Loucy (cell line): ENCODE measurements at regions not wholly inside any gene's neighbourhood (a gene's known extent, or its start where the extent isn't known, plus 50 kb on each side); places are given as distances from the start of the nearest gene placed in this dataset.

Experiments used
- H2AFZ ChIP-seq: fragments of 200-600 bp; sonication (generic); 2 replicates; pipeline ENCODE4 v1.6.0; 2016; ENCODE audit warnings: antibody characterized with exemption, mild to moderate bottlenecking, low read length, moderate library complexity
- H3F3A ChIP-seq: fragments of 200-600 bp; 2 replicates; pipeline ENCODE4 v1.6.0; 2016; ENCODE audit warnings: antibody characterized with exemption, low read depth, mild to moderate bottlenecking
- H3K27me3 ChIP-seq: fragments of 200-600 bp; sonication (generic); 2 replicates; pipeline ENCODE4 v1.6.1; 2014; ENCODE audit warnings: low read length, mild to moderate bottlenecking; ENCODE audit not compliant: insufficient read depth, poor library complexity, severe bottlenecking
- H3K36me3 ChIP-seq: fragments of 200-600 bp; sonication (generic); 2 replicates; pipeline ENCODE4 v1.6.1; 2016; ENCODE audit warnings: low read length; ENCODE audit not compliant: insufficient read depth
- H3K4me1 ChIP-seq: fragments of 200-600 bp; sonication (generic); 2 replicates; pipeline ENCODE4 v1.5.1; 2014; ENCODE audit warnings: low read length, mild to moderate bottlenecking; ENCODE audit not compliant: insufficient read depth, poor library complexity, severe bottlenecking
- H3K4me2 ChIP-seq: fragments of 200-600 bp; sonication (generic); 2 replicates; pipeline ENCODE4 v1.6.0; 2014; ENCODE audit warnings: antibody characterized with exemption, low read length, low read depth, mild to moderate bottlenecking; ENCODE audit not compliant: poor library complexity, severe bottlenecking
- H3K4me3 ChIP-seq: fragments of 200-600 bp; sonication (generic); 2 replicates; pipeline ENCODE4 v1.5.1; 2014; ENCODE audit warnings: low read length, mild to moderate bottlenecking, mixed read lengths; ENCODE audit not compliant: poor library complexity, severe bottlenecking
- H3K79me2 ChIP-seq: fragments of 200-600 bp; sonication (generic); 2 replicates; pipeline ENCODE4 v1.6.1; 2014; ENCODE audit warnings: low read length; ENCODE audit not compliant: insufficient read depth
- H3K9ac ChIP-seq: fragments of 200-600 bp; sonication (generic); 2 replicates; pipeline ENCODE4 v1.6.0; 2014; ENCODE audit warnings: mild to moderate bottlenecking, low read depth, low read length, moderate library complexity; ENCODE audit not compliant: poor library complexity, severe bottlenecking
- H3K9me2 ChIP-seq: fragments of 200-600 bp; sonication (generic); replicated peaks from 2 replicates; pipeline ENCODE4 v1.6.1; 2016; ENCODE audit warnings: low read depth, low read length, mixed read lengths
- H3K9me3 ChIP-seq: fragments of 200-600 bp; sonication (generic); 2 replicates; pipeline ENCODE4 v1.6.1; 2014; ENCODE audit warnings: mild to moderate bottlenecking, antibody characterized with exemption, low read length, low read depth; ENCODE audit not compliant: insufficient read depth
- H4K20me1 ChIP-seq: fragments of 200-600 bp; sonication (generic); 2 replicates; pipeline ENCODE4 v1.6.0; 2014; ENCODE audit warnings: antibody characterized with exemption, low read length, mild to moderate bottlenecking; ENCODE audit not compliant: insufficient read depth, poor library complexity, severe bottlenecking
- EZH2phosphoT487 ChIP-seq: fragments of 200-600 bp; IDR thresholded peaks from 2 replicates; pipeline ENCODE4 v1.6.1; 2018; ENCODE audit warnings: antibody characterized with exemption, mild to moderate bottlenecking, moderate library complexity, borderline replicate concordance
- TF ChIP-seq, protein P1 (sequence below): fragments of 200-600 bp; sonication (generic); conservative IDR thresholded peaks from 2 replicates; pipeline ENCODE4 v1.5.1; 2014; ENCODE audit warnings: mild to moderate bottlenecking, antibody characterized with exemption, low read length

DNA sequence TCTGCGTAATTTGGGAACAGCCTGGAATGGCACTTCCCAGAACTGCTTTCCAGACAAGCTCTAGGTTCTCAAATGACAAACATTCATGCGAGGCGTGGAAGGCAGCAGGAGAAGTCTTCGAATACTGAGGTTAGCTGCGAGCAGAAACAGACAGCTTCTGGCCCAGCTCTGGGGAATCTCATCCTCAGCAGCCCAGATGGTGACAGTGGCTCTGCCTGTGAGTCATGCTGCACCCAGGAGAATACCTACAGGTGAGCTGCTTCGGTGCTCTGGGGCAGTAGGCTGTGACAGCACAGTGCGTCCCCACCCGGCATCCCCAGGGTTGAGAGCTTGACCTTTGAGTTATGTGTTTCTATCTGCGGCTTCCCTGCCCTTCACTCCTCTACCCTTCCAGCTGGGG lies 258.6 kb downstream of the KLF13 start:
- no peak overlapping the region for H3K4me2 ChIP-seq
- no peaks in the 10 kb centered on the region for H3K4me1 ChIP-seq
- no peak overlapping the region for H3K9ac ChIP-seq
- no peak overlapping the region for H3K4me3 ChIP-seq
- H3F3A ChIP-seq = no peaks in the 10 kb centered on the region
- H2AFZ ChIP-seq = no peak overlapping the region
- no peaks in the 10 kb centered on the region for H3K79me2 ChIP-seq
- TF ChIP-seq, protein P1, sequence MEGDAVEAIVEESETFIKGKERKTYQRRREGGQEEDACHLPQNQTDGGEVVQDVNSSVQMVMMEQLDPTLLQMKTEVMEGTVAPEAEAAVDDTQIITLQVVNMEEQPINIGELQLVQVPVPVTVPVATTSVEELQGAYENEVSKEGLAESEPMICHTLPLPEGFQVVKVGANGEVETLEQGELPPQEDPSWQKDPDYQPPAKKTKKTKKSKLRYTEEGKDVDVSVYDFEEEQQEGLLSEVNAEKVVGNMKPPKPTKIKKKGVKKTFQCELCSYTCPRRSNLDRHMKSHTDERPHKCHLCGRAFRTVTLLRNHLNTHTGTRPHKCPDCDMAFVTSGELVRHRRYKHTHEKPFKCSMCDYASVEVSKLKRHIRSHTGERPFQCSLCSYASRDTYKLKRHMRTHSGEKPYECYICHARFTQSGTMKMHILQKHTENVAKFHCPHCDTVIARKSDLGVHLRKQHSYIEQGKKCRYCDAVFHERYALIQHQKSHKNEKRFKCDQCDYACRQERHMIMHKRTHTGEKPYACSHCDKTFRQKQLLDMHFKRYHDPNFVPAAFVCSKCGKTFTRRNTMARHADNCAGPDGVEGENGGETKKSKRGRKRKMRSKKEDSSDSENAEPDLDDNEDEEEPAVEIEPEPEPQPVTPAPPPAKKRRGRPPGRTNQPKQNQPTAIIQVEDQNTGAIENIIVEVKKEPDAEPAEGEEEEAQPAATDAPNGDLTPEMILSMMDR = no peak
- no peak for TF ChIP-seq EZH2phosphoT487
- no peaks in the 10 kb centered on the region for H3K9me2 ChIP-seq
- H3K9me3 ChIP-seq = peaks cover 4% of the 10 kb centered on the region; the same call in 1 of the 2 replicates
- H4K20me1 ChIP-seq = no peaks in the 10 kb centered on the region
- no peaks in the 10 kb centered on the region for H3K36me3 ChIP-seq
- H3K27me3 ChIP-seq = no peaks in the 10 kb centered on the region

DNA sequence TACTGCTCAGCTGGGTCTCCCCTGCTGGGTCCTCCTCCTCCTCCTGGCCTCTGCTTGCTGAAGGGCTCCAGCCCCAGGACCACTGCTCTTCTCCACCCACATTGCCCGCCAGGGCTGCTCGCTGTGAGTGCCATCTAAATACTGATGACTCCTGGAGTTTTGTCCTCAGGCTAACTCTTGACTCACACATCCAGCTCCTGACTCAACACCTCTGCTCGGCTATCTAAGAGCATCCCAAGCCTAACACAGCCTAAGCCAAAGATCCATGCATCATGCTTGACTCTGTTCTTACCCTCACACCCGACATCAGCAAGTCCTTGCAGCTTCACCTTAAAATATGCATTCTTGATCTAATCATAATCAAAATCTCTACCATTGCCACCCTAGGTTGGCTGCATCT lies 260.2 kb downstream of the KLF13 start:
- Histone ChIP-seq H3K36me3 (no peaks in the 10 kb centered on the region), H3F3A (no peaks in the 10 kb centered on the region), H3K4me3 (no peak overlapping the region), H3K9ac (no peak overlapping the region), H3K9me3 (peaks cover 4% of the 10 kb centered on the region; the same call in 1 of the 2 replicates), H3K9me2 (no peaks in the 10 kb centered on the region), H3K4me2 (no peak overlapping the region), H2AFZ (no peak overlapping the region), H3K27me3 (no peaks in the 10 kb centered on the region), H3K4me1 (no peaks in the 10 kb centered on the region), H3K79me2 (no peaks in the 10 kb centered on the region), H4K20me1 (no peaks in the 10 kb centered on the region)
- TF ChIP-seq, protein P1 = no peak
- TF ChIP-seq EZH2phosphoT487 = no peak

DNA sequence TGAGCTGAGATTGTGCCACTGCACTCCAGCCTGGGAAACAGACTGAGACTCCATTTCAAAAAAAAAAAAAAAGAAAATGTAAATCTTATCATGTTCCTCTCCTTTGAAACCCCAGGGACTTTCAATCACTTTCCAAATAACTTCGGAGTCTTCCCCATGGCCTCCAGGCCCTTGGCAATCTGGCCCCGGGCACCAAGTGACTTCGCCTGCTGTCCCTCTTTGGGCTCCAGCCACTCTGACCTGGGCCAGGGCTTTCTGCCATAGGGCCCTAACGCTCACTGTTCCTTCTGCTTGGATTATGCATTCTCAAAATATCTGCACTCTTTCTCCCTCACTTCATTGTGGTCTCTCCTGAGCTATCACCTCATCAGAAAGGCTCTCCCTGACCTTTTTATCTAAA lies 260.9 kb downstream of the KLF13 start:
- H2AFZ ChIP-seq = no peak overlapping the region

More for the DNA sequence above, 260.9 kb downstream of the KLF13 start:
- Histone ChIP-seq H3K4me2 (no peak overlapping the region), H3F3A (no peaks in the 10 kb centered on the region), H4K20me1 (no peaks in the 10 kb centered on the region), H3K27me3 (no peaks in the 10 kb centered on the region), H3K9ac (no peak overlapping the region), H3K4me3 (no peak overlapping the region), H3K79me2 (no peaks in the 10 kb centered on the region), H3K4me1 (no peaks in the 10 kb centered on the region), H3K36me3 (no peaks in the 10 kb centered on the region), H3K9me2 (no peaks in the 10 kb centered on the region), H3K9me3 (peaks cover 4% of the 10 kb centered on the region; the same call in 1 of the 2 replicates)
- TF ChIP-seq, protein P1 = no peak
- no peak for TF ChIP-seq EZH2phosphoT487
